ENCODE measurements at regions not wholly inside any gene's neighbourhood (a gene's known extent, or its start where the extent isn't known, plus 50 kb on each side); places are given as distances from the start of the nearest gene placed in this dataset.

- TF ChIP-seq REST (IDR thresholded peaks at IDR 0.05; ENCODE audit: low read depth) = no peak
- TF ChIP-seq EZH2 (IDR thresholded peaks at IDR 0.05) = no peak
Measured at GRCh38 chr19:30231408-30232318, 140.5 kb upstream of the ZNF536 start (continued).

GRCh38 chr19:30233375-30233774 is 138.8 kb upstream of the ZNF536 start:
- CTCF ChIA-PET = no interaction called here
- intact Hi-C loops (cut with micrococcal nuclease) = no loop called here
- H3K4me1 ChIP-seq (ENCODE audit: control insufficient read depth in 1 of 2, insufficient read depth in 2 of 2, low read length in 2 of 2) = no peaks in the 10 kb centered on the region
- H3K9me2 ChIP-seq (ENCODE audit: insufficient read depth) = no peaks in the 10 kb centered on the region
- RAD21 ChIA-PET (ENCODE audit: low non-redundant PET in 1 of 2, low total read pairs in 2 of 2, uncharacterized antibody in 2 of 2, unreplicated experiment in 2 of 2) = no interaction called here
- H3K9me3 ChIP-seq (ENCODE audit: control insufficient read depth in 1 of 2, insufficient read depth in 1 of 2, low read depth in 1 of 2, low read length in 2 of 2) = no peaks in the 10 kb centered on the region
- no peak overlapping the region for H3K9ac ChIP-seq (ENCODE audit: low read length)
- H3K79me2 ChIP-seq (ENCODE audit: insufficient read depth, low read length) = no peaks in the 10 kb centered on the region
- DNase-seq (ENCODE audit: low read depth, low spot score) (no peak), ATAC-seq (no peak)
- no peaks in the 10 kb centered on the region for H4K20me1 ChIP-seq (ENCODE audit: insufficient read depth)
- H2AFZ ChIP-seq (ENCODE audit: low read depth, low read length, poor library complexity, severe bottlenecking) = no peak overlapping the region
- H3K27ac ChIP-seq (ENCODE audit: low read depth, low read length) = no peak overlapping the region
- no peak for TF ChIP-seq EZH2phosphoT487 (IDR thresholded peaks at IDR 0.05; ENCODE audit: borderline replicate concordance)
- no peak for TF ChIP-seq CBX3 (IDR thresholded peaks at IDR 0.05; ENCODE audit: low read depth)
- no peak for TF ChIP-seq SRF (IDR thresholded peaks at IDR 0.05; ENCODE audit: low read depth)
- TF ChIP-seq SIN3A (IDR thresholded peaks at IDR 0.05; ENCODE audit: low read depth) = no peak
- no peak for TF ChIP-seq CTCF (IDR thresholded peaks at IDR 0.05 in 2 of 3, conservative IDR thresholded peaks at IDR 0.05 in 1 of 3; ENCODE audit: borderline replicate concordance in 1 of 3, insufficient read depth in 1 of 3, low read depth in 2 of 3, low read length in 2 of 3)
- TF ChIP-seq EZH2 (IDR thresholded peaks at IDR 0.05) = no peak
- TF ChIP-seq ATF3 (IDR thresholded peaks at IDR 0.05) = no peak
- no peak for TF ChIP-seq ZFX (IDR thresholded peaks at IDR 0.05)
- TF ChIP-seq RAD21 (IDR thresholded peaks at IDR 0.05; ENCODE audit: low read depth) = no peak
- no peak for TF ChIP-seq ZBTB33 (IDR thresholded peaks at IDR 0.05; ENCODE audit: extremely low read depth, insufficient replicate concordance, low read length)
- TF ChIP-seq SP1 (IDR thresholded peaks at IDR 0.05; ENCODE audit: low read depth) = no peak
- H3K4me3 ChIP-seq (replicated peaks in 1 of 2; ENCODE audit: low read depth in 1 of 2, low read length in 2 of 2) = no peak overlapping the region
- no TSS peak for BruUV-seq (replicated peaks)
- no peak overlapping the region for H3K4me2 ChIP-seq (ENCODE audit: low read length)
- H3K27me3 ChIP-seq (ENCODE audit: insufficient read depth, low read length) = peaks cover 63% of the 10 kb centered on the region
- POLR2A ChIA-PET = no interaction called here
- H3K36me3 ChIP-seq (ENCODE audit: control insufficient read depth in 1 of 2, insufficient read depth in 2 of 2, low read length in 2 of 2) = no peaks in the 10 kb centered on the region
